ENCODE measurements at regions not wholly inside any gene's neighbourhood (a gene's known extent, or its start where the extent isn't known, plus 50 kb on each side); places are given as distances from the start of the nearest gene placed in this dataset.

DNA sequence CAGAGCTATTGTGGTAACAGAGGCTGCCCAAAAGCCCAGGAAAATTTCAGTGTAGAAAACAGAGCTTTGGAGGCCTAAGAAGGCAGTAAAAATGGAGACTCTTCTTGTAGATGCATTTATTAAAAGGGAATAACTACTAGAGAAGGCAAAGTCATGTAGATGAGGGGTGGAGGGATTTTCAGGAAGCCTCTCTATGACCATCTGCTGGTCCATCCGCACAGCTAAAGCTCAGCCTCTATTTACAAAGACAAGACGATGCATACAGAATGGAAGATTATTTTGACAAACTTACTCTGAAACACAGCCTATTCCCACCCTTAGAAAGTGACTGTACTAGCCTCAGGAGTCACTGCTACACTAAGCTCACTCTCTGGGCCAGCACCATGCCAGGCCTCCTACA is 71.4 kb downstream of the GLRX5 start:
- H3K27ac ChIP-seq (ENCODE audit: insufficient read length, low read depth, low read length): no peak overlapping the region
- no peak overlapping the region for H2AFZ ChIP-seq (ENCODE audit: low read length)
- no peak overlapping the region for H2BK12ac ChIP-seq (ENCODE audit: insufficient read length, low read depth, low read length)
- H3T11ph ChIP-seq (ENCODE audit: low read length): no peak overlapping the region
- no peak overlapping the region for H3K14ac ChIP-seq (ENCODE audit: insufficient read depth, low read length)
- TF ChIP-seq, protein P1, sequence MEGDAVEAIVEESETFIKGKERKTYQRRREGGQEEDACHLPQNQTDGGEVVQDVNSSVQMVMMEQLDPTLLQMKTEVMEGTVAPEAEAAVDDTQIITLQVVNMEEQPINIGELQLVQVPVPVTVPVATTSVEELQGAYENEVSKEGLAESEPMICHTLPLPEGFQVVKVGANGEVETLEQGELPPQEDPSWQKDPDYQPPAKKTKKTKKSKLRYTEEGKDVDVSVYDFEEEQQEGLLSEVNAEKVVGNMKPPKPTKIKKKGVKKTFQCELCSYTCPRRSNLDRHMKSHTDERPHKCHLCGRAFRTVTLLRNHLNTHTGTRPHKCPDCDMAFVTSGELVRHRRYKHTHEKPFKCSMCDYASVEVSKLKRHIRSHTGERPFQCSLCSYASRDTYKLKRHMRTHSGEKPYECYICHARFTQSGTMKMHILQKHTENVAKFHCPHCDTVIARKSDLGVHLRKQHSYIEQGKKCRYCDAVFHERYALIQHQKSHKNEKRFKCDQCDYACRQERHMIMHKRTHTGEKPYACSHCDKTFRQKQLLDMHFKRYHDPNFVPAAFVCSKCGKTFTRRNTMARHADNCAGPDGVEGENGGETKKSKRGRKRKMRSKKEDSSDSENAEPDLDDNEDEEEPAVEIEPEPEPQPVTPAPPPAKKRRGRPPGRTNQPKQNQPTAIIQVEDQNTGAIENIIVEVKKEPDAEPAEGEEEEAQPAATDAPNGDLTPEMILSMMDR (conservative IDR thresholded peaks at IDR 0.05): no peak
- no peak overlapping the region for H2BK5ac ChIP-seq (ENCODE audit: insufficient read length, low read length)
- Mint-ChIP-seq H3K36me3 (ENCODE audit: insufficient read depth in 1 of 3, low read depth in 3 of 3) (no peaks in the 10 kb centered on the region), H3K4me1 (peaks cover 0 to 5% of the 10 kb centered on the region in 2 experiments; a peak in 2 of 4 replicates), H3K9me3 (no peaks in the 10 kb centered on the region), H3K27me3 (ENCODE audit: low read depth) (peaks cover 35% of the 10 kb centered on the region), H3K4me3 (no peak overlapping the region), H3K27ac (no peak overlapping the region)
- no peak overlapping the region for H2BK120ac ChIP-seq (ENCODE audit: low read depth, low read length, poor library complexity, severe bottlenecking)
- no peak overlapping the region for H4K8ac ChIP-seq (replicated peaks; ENCODE audit: insufficient read length, low read depth, low read length)
- no peak overlapping the region for H3K18ac ChIP-seq (ENCODE audit: insufficient read length, low read depth, low read length)
- H3K23me2 ChIP-seq (ENCODE audit: insufficient read length, low read depth, low read length, poor library complexity, severe bottlenecking): no peaks in the 10 kb centered on the region
- no peaks in the 10 kb centered on the region for H4K20me1 ChIP-seq (ENCODE audit: control insufficient read depth, insufficient read depth, insufficient read length)
- WGBS (ENCODE audit: extremely low coverage, insufficient read length, low lambda C conversion rate): no CpG with 5 or more reads among the region's 2 CpGs
- no peak overlapping the region for H4K5ac ChIP-seq (ENCODE audit: insufficient read length, low read depth, low read length)
- H3K9ac ChIP-seq (ENCODE audit: extremely low read depth, insufficient read length, low read length): no peak overlapping the region
- no peak overlapping the region for H3K4ac ChIP-seq (ENCODE audit: low read depth, low read length)
- H3K9me3 ChIP-seq (ENCODE audit: control insufficient read depth, low read depth, low read length): no peaks in the 10 kb centered on the region
- H3K23ac ChIP-seq (ENCODE audit: insufficient read length, low read depth, low read length): no peak overlapping the region
- H2BK20ac ChIP-seq (ENCODE audit: low read depth, low read length, poor library complexity, severe bottlenecking): no peak overlapping the region
- no peak overlapping the region for H2BK15ac ChIP-seq (ENCODE audit: low read depth, low read length)
- H4K91ac ChIP-seq (ENCODE audit: insufficient read length, low read depth, low read length): no peak overlapping the region
- no peaks in the 10 kb centered on the region for H3K79me1 ChIP-seq (ENCODE audit: insufficient read depth, low read depth, low read length, poor library complexity, severe bottlenecking)
- H3K79me2 ChIP-seq (ENCODE audit: insufficient read depth, low read length): no peaks in the 10 kb centered on the region
- H3K56ac ChIP-seq (ENCODE audit: insufficient read length, low read depth, low read length): no peak overlapping the region
- H2AK5ac ChIP-seq (ENCODE audit: insufficient read length, low read length): no peak overlapping the region
- H3K4me2 ChIP-seq (ENCODE audit: insufficient read depth, insufficient read length, low read length): no peak overlapping the region
- DNase-seq: no peak
- no peaks in the 10 kb centered on the region for H3K27me3 ChIP-seq (ENCODE audit: insufficient read depth, low read length)
- no peaks in the 10 kb centered on the region for H3K4me1 ChIP-seq (ENCODE audit: insufficient read depth, low read length)

Data from H9 (cell line).